ENCODE measurements at regions not wholly inside any gene's neighbourhood (a gene's known extent, or its start where the extent isn't known, plus 50 kb on each side); places are given as distances from the start of the nearest gene placed in this dataset.

GRCh38 chr4:111020476-111020875, 397.6 kb upstream of the PITX2 start:
- Histone ChIP-seq H4K20me1 (ENCODE audit: control insufficient read depth, insufficient read depth) (no peaks in the 10 kb centered on the region), H3K9ac (ENCODE audit: control insufficient read depth, insufficient read depth, low read length) (no peak overlapping the region), H3K79me2 (ENCODE audit: control insufficient read depth, insufficient read depth, low read length) (no peaks in the 10 kb centered on the region), H3K27me3 (replicated peaks in 1 of 2; ENCODE audit: control insufficient read depth in 2 of 2, insufficient read depth in 2 of 2, low read length in 1 of 2) (no peaks in the 10 kb centered on the region; a peak in 1 of 4 replicates), H2AFZ (ENCODE audit: control insufficient read depth, low read depth, low read length) (no peak overlapping the region), H3K4me1 (ENCODE audit: control insufficient read depth, insufficient read depth, low read length) (no peaks in the 10 kb centered on the region), H3K4me3 (no peak overlapping the region), H3K9me3 (replicated peaks; ENCODE audit: control insufficient read depth, insufficient read depth, low read length) (no peaks in the 10 kb centered on the region), H3K36me3 (ENCODE audit: control insufficient read depth in 2 of 2, insufficient read depth in 2 of 2, low read length in 1 of 2) (no peaks in the 10 kb centered on the region), H3K4me2 (ENCODE audit: control insufficient read depth, insufficient read depth) (no peak overlapping the region), H3K27ac (ENCODE audit: control insufficient read depth, insufficient read depth) (no peak overlapping the region)
- RAD21 ChIA-PET (ENCODE audit: unreplicated experiment): no interaction called here
- intact Hi-C loops (cut with micrococcal nuclease; ENCODE audit: unreplicated experiment) (no loop called here), in situ Hi-C loops (cut with MboI) (no loop called here)
- no peak for FAIRE-seq
- POLR2A ChIA-PET: no interaction called here
- CTCF ChIA-PET: no interaction called here
- DNase-seq (ENCODE audit: low read depth, low spot score): no peak
- SMC1A ChIA-PET (ENCODE audit: uncharacterized antibody, unreplicated experiment): interaction anchor here (0.6 kb wide), 1 partner anchor 106 kb away, joined by 4 read pairs; no protein-coding TSS in a partner anchor
- no TSS peak for BruUV-seq (replicated peaks)
- ATAC-seq: no peak
- 0% methylated on average over 1 of the region's 1 CpG for WGBS (ENCODE audit: insufficient coverage, insufficient replicate concordance, low lambda C conversion rate, missing lambda C conversion rate)
- TF ChIP-seq SMAD5 (IDR thresholded peaks at IDR 0.05; ENCODE audit: low read depth) (no peak), RUNX3 (IDR thresholded peaks at IDR 0.05; ENCODE audit: low read length) (no peak), NBN (IDR thresholded peaks at IDR 0.05) (no peak), ZSCAN29 (IDR thresholded peaks at IDR 0.05) (no peak)
- TF ChIP-seq, protein P1, sequence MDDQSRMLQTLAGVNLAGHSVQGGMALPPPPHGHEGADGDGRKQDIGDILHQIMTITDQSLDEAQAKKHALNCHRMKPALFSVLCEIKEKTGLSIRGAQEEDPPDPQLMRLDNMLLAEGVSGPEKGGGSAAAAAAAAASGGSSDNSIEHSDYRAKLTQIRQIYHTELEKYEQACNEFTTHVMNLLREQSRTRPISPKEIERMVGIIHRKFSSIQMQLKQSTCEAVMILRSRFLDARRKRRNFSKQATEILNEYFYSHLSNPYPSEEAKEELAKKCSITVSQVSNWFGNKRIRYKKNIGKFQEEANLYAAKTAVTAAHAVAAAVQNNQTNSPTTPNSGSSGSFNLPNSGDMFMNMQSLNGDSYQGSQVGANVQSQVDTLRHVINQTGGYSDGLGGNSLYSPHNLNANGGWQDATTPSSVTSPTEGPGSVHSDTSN (IDR thresholded peaks at IDR 0.05; ENCODE audit: insufficient replicate concordance, low read depth, low read length): no peak

DNA sequence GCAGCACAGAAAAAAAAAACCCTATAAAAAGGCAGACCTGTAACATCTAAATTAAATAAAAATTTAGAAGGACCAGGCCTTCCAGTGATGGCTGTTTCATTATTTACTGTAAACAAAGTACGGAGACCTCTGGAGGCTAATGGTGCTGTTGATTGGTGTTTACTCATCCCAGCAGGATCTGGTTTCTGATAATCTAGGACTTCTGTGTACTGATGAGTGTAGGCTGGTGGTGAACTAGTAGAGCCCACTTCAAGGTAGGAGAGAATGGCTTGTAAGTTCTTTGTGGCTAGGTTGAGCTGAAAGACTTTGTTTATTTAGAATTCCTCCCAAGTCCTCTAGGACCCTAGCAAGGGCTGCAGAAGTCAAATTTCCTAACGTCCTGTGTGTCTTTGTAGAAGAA, 398.1 kb upstream of the PITX2 start:
- Histone ChIP-seq H2AFZ (ENCODE audit: control insufficient read depth, low read depth, low read length) (no peak overlapping the region), H3K4me1 (ENCODE audit: control insufficient read depth, insufficient read depth, low read length) (no peaks in the 10 kb centered on the region), H3K27ac (ENCODE audit: control insufficient read depth, insufficient read depth) (no peak overlapping the region), H3K79me2 (ENCODE audit: control insufficient read depth, insufficient read depth, low read length) (no peaks in the 10 kb centered on the region), H3K9me3 (replicated peaks; ENCODE audit: control insufficient read depth, insufficient read depth, low read length) (no peaks in the 10 kb centered on the region), H4K20me1 (ENCODE audit: control insufficient read depth, insufficient read depth) (no peaks in the 10 kb centered on the region), H3K4me3 (no peak overlapping the region), H3K36me3 (ENCODE audit: control insufficient read depth in 2 of 2, insufficient read depth in 2 of 2, low read length in 1 of 2) (no peaks in the 10 kb centered on the region), H3K9ac (ENCODE audit: control insufficient read depth, insufficient read depth, low read length) (no peak overlapping the region), H3K4me2 (ENCODE audit: control insufficient read depth, insufficient read depth) (no peak overlapping the region), H3K27me3 (replicated peaks in 1 of 2; ENCODE audit: control insufficient read depth in 2 of 2, insufficient read depth in 2 of 2, low read length in 1 of 2) (no peaks in the 10 kb centered on the region; a peak in 1 of 4 replicates)
- 18% methylated on average over 2 of the region's 2 CpGs for WGBS (ENCODE audit: insufficient coverage, insufficient replicate concordance, low lambda C conversion rate, missing lambda C conversion rate)
- intact Hi-C loops (cut with micrococcal nuclease; ENCODE audit: unreplicated experiment): no loop called here
- ChIA-PET POLR2A (no interaction called here), RAD21 (ENCODE audit: unreplicated experiment) (no interaction called here), CTCF (no interaction called here), SMC1A (ENCODE audit: uncharacterized antibody, unreplicated experiment) (interaction anchor here (0.6 kb wide), 1 partner anchor 105 kb away, joined by 4 read pairs; no protein-coding TSS in a partner anchor)
- no peak for TF ChIP-seq ZNF274 (IDR thresholded peaks at IDR 0.05; ENCODE audit: insufficient read depth, insufficient read length)
- BruUV-seq (replicated peaks): no TSS peak
- DNase-seq (ENCODE audit: low read depth, low spot score): no peak
- FAIRE-seq: no peak
- no peak for ATAC-seq
- in situ Hi-C loops (cut with MboI): no loop called here
